Activated naive CD8-positive, alpha-beta T cell treated with anti-CD3 and anti-CD28 coated beads, Interleukin-2, amount 50 U/mL, for 24 hours (primary cell): ENCODE measurements at regions not wholly inside any gene's neighbourhood (a gene's known extent, or its start where the extent isn't known, plus 50 kb on each side); places are given as distances from the start of the nearest gene placed in this dataset.
"Not testable (repeated sequence)": the region's sequence is repeated elsewhere in the genome, so short reads cannot be mapped to it uniquely, and the experiment has no call there.

Source experiments
- ATAC-seq: fragments of 150-1000 bp; cut with Tn5 transposase; one replicate; pipeline ENCODE4 v1.10.0; 2021
- DNase-seq: peaks from one replicate; pipeline ENCODE4 v3.0.0; 2021
- H3K27ac Mint-ChIP-seq: one replicate; pipeline ENCODE4 v1.8.0; 2021; ENCODE audit warnings: mild to moderate bottlenecking, mixed read lengths
- H3K27me3 Mint-ChIP-seq: one replicate; pipeline ENCODE4 v1.8.0; 2021; ENCODE audit warnings: mixed read lengths
- H3K36me3 Mint-ChIP-seq: one replicate; pipeline ENCODE4 v1.8.0; 2021; ENCODE audit warnings: low read depth, mixed read lengths
- H3K4me1 Mint-ChIP-seq: one replicate; pipeline ENCODE4 v1.8.0; 2021; ENCODE audit warnings: mixed read lengths
- H3K4me3 Mint-ChIP-seq: one replicate; pipeline ENCODE4 v1.8.0; 2021; ENCODE audit warnings: mild to moderate bottlenecking, moderate library complexity, mixed read lengths
- H3K9me3 Mint-ChIP-seq: one replicate; pipeline ENCODE4 v1.8.0; 2021; ENCODE audit warnings: mixed read lengths

- no peak overlapping the region for H3K27ac Mint-ChIP-seq
- no peaks in the 10 kb centered on the region for H3K9me3 Mint-ChIP-seq
- no peaks in the 10 kb centered on the region for H3K4me1 Mint-ChIP-seq
- peaks cover 3% of the 10 kb centered on the region for H3K27me3 Mint-ChIP-seq
- ATAC-seq = no peak
- H3K4me3 Mint-ChIP-seq = no peak overlapping the region
- no peak for DNase-seq
- H3K36me3 Mint-ChIP-seq = no peaks in the 10 kb centered on the region
These were observed 138.4 kb downstream of the BRD1 start for GRCh38 chr22:49689255-49689770.

- Mint-ChIP-seq H3K9me3 (no peaks in the 10 kb centered on the region), H3K27ac (no peak overlapping the region), H3K4me3 (no peak overlapping the region), H3K36me3 (no peaks in the 10 kb centered on the region), H3K4me1 (no peaks in the 10 kb centered on the region), H3K27me3 (peaks cover 3% of the 10 kb centered on the region)
- ATAC-seq = no peak
- no peak for DNase-seq
These were observed 139.0 kb downstream of the BRD1 start for GRCh38 chr22:49688516-49689254.

- H3K4me1 Mint-ChIP-seq = no peaks in the 10 kb centered on the region
- ATAC-seq (no peak), DNase-seq (no peak)
- H3K9me3 Mint-ChIP-seq = no peaks in the 10 kb centered on the region
- no peak overlapping the region for H3K4me3 Mint-ChIP-seq
- H3K27me3 Mint-ChIP-seq = peaks cover 3% of the 10 kb centered on the region
- no peaks in the 10 kb centered on the region for H3K36me3 Mint-ChIP-seq
- no peak overlapping the region for H3K27ac Mint-ChIP-seq
These were observed 139.7 kb downstream of the BRD1 start for GRCh38 chr22:49687786-49688515.

- no peaks in the 10 kb centered on the region for H3K36me3 Mint-ChIP-seq
- H3K9me3 Mint-ChIP-seq = no peaks in the 10 kb centered on the region
- H3K4me3 Mint-ChIP-seq = no peak overlapping the region
- no peak for DNase-seq
- no peaks in the 10 kb centered on the region for H3K4me1 Mint-ChIP-seq
- ATAC-seq = no peak
- H3K27me3 Mint-ChIP-seq = peaks cover 3% of the 10 kb centered on the region
- H3K27ac Mint-ChIP-seq = no peak overlapping the region
These were observed 140.3 kb downstream of the BRD1 start for GRCh38 chr22:49687333-49687732.

GRCh38 chr22:49686495-49687219, 141.0 kb downstream of the BRD1 start:
- Mint-ChIP-seq H3K4me3 (no peak overlapping the region), H3K27me3 (peaks cover 3% of the 10 kb centered on the region), H3K4me1 (no peaks in the 10 kb centered on the region), H3K36me3 (no peaks in the 10 kb centered on the region), H3K27ac (no peak overlapping the region), H3K9me3 (no peaks in the 10 kb centered on the region)
- no peak for DNase-seq
- no peak for ATAC-seq

GRCh38 chr22:49685686-49686085, 142.0 kb downstream of the BRD1 start:
- no peaks in the 10 kb centered on the region for H3K9me3 Mint-ChIP-seq
- no peak for ATAC-seq
- H3K27me3 Mint-ChIP-seq = peaks cover 3% of the 10 kb centered on the region
- H3K4me1 Mint-ChIP-seq = no peaks in the 10 kb centered on the region
- no peak overlapping the region for H3K27ac Mint-ChIP-seq
- no peak for DNase-seq
- H3K4me3 Mint-ChIP-seq = no peak overlapping the region
- H3K36me3 Mint-ChIP-seq = no peaks in the 10 kb centered on the region

GRCh38 chr22:49685116-49685515, 142.6 kb downstream of the BRD1 start:
- no peak overlapping the region for H3K4me3 Mint-ChIP-seq
- DNase-seq = no peak

GRCh38 chr22:49683032-49683431, 144.6 kb downstream of the BRD1 start:
- DNase-seq (no peak), ATAC-seq (no peak)
- no peaks in the 10 kb centered on the region for H3K9me3 Mint-ChIP-seq
- no peak overlapping the region for H3K4me3 Mint-ChIP-seq
- H3K36me3 Mint-ChIP-seq = no peaks in the 10 kb centered on the region
- peaks cover 6% of the 10 kb centered on the region for H3K27me3 Mint-ChIP-seq
- peaks cover 8% of the 10 kb centered on the region for H3K4me1 Mint-ChIP-seq
- no peak overlapping the region for H3K27ac Mint-ChIP-seq

More at GRCh38 chr22:49685116-49685515, 142.6 kb downstream of the BRD1 start:
- H3K27ac Mint-ChIP-seq = no peak overlapping the region
- no peaks in the 10 kb centered on the region for H3K27me3 Mint-ChIP-seq
- H3K9me3 Mint-ChIP-seq = no peaks in the 10 kb centered on the region
- no peak for ATAC-seq
- no peaks in the 10 kb centered on the region for H3K36me3 Mint-ChIP-seq
- H3K4me1 Mint-ChIP-seq = no peaks in the 10 kb centered on the region

GRCh38 chr22:49680819-49681218, 146.9 kb downstream of the BRD1 start:
- not testable (repeated sequence) for H3K27ac Mint-ChIP-seq, H3K4me3 Mint-ChIP-seq, H3K9me3 Mint-ChIP-seq, H3K36me3 Mint-ChIP-seq, ATAC-seq, H3K27me3 Mint-ChIP-seq, DNase-seq, H3K4me1 Mint-ChIP-seq

GRCh38 chr22:49678842-49679170, 148.9 kb downstream of the BRD1 start:
- Mint-ChIP-seq H3K27me3 (peaks cover 9% of the 10 kb centered on the region), H3K4me3 (peak overlapping the region; percentile 3), H3K36me3 (no peaks in the 10 kb centered on the region), H3K9me3 (no peaks in the 10 kb centered on the region), H3K4me1 (peaks cover 8% of the 10 kb centered on the region), H3K27ac (no peak overlapping the region)
- no peak for ATAC-seq
- no peak for DNase-seq

GRCh38 chr22:49678137-49678841, 149.4 kb downstream of the BRD1 start:
- Mint-ChIP-seq H3K4me3 (peak overlapping the region; percentile 3), H3K27ac (no peak overlapping the region), H3K9me3 (no peaks in the 10 kb centered on the region), H3K27me3 (peaks cover 9% of the 10 kb centered on the region), H3K36me3 (no peaks in the 10 kb centered on the region), H3K4me1 (peaks cover 8% of the 10 kb centered on the region)
- no peak for ATAC-seq
- DNase-seq = no peak

- no peak overlapping the region for H3K27ac Mint-ChIP-seq
- no peak overlapping the region for H3K4me3 Mint-ChIP-seq
- H3K36me3 Mint-ChIP-seq = no peaks in the 10 kb centered on the region
- H3K27me3 Mint-ChIP-seq = peaks cover 9% of the 10 kb centered on the region
- no peak for ATAC-seq
- no peak for DNase-seq
- peaks cover 8% of the 10 kb centered on the region for H3K4me1 Mint-ChIP-seq
- H3K9me3 Mint-ChIP-seq = no peaks in the 10 kb centered on the region
These were observed 150.2 kb downstream of the BRD1 start for GRCh38 chr22:49677495-49677889.

- Mint-ChIP-seq H3K36me3 (no peaks in the 10 kb centered on the region), H3K27me3 (peaks cover 10% of the 10 kb centered on the region), H3K9me3 (no peaks in the 10 kb centered on the region), H3K4me1 (peaks cover 8% of the 10 kb centered on the region), H3K4me3 (no peak overlapping the region), H3K27ac (no peak overlapping the region)
- DNase-seq (no peak), ATAC-seq (no peak)
These were observed 150.7 kb downstream of the BRD1 start for GRCh38 chr22:49676783-49677494.

- ATAC-seq (no peak), DNase-seq (no peak)
- H3K36me3 Mint-ChIP-seq = no peaks in the 10 kb centered on the region
- H3K27ac Mint-ChIP-seq = no peak overlapping the region
- H3K4me3 Mint-ChIP-seq = no peak overlapping the region
- peaks cover 17% of the 10 kb centered on the region for H3K27me3 Mint-ChIP-seq
- H3K4me1 Mint-ChIP-seq = peaks cover 12% of the 10 kb centered on the region
- no peaks in the 10 kb centered on the region for H3K9me3 Mint-ChIP-seq
These were observed 151.4 kb downstream of the BRD1 start for GRCh38 chr22:49676230-49676629.
